Breast epithelium (tissue), 4 donors: ENCODE measurements at regions not wholly inside any gene's neighbourhood (a gene's known extent, or its start where the extent isn't known, plus 50 kb on each side); places are given as distances from the start of the nearest gene placed in this dataset.

ENCODE experiments used
- DNase-seq, 2 donors: peaks; one replicate each; pipeline ENCODE4 v3.0.0-alpha.2; 2019; ENCODE audit warnings: low spot score in 2 of 2
- H3K27ac ChIP-seq, 2 donors: fragments of 200-600 bp; sonication (generic) in 1 of 2; one replicate each; pipeline ENCODE4 v1.5.1; 2016 to 2019; ENCODE audit warnings: mild to moderate bottlenecking in 1 of 2
- H3K27me3 ChIP-seq, 2 donors: fragments of 200-600 bp; sonication (generic) in 1 of 2; one replicate each; pipeline versions ENCODE4 v1.5.1 to v1.6.0; 2017 to 2019; ENCODE audit warnings: control low read depth in 1 of 2, mild to moderate bottlenecking in 1 of 2
- H3K36me3 ChIP-seq: fragments of 200-600 bp; one replicate; pipeline ENCODE4 v1.5.1; 2019
- H3K4me1 ChIP-seq, 2 donors: fragments of 200-600 bp; sonication (generic); one replicate each; pipeline ENCODE4 v1.5.1; 2016 to 2019; ENCODE audit warnings: control low read depth in 1 of 2
- H3K4me3 ChIP-seq, 3 donors: fragments of 200-600 bp; sonication (generic); 1 replicate in 2 of 3; 2 replicates in 1 of 3; pipeline ENCODE4 v1.5.1; 2016 to 2019; ENCODE audit warnings: mild to moderate bottlenecking in 3 of 3, moderate library complexity in 2 of 3
- H3K9me3 ChIP-seq, 2 donors: fragments of 200-600 bp; sonication (generic) in 1 of 2; one replicate each; pipeline ENCODE4 v1.5.1; 2016 to 2019; ENCODE audit warnings: control low read depth in 1 of 2
- POLR2A ChIP-seq: fragments of 450-650 bp; IDR thresholded peaks from one replicate; pipeline ENCODE4 v1.6.1; 2016; ENCODE audit warnings: antibody characterized with exemption, mild to moderate bottlenecking, moderate library complexity
- POLR2AphosphoS5 ChIP-seq, 3 donors: sonication (generic); formaldehyde crosslinking; IDR thresholded peaks; one replicate each; pipeline ENCODE4 v1.6.1; 2017; ENCODE audit warnings: antibody characterized with exemption in 3 of 3
- intact Hi-C: fragments of 100-400 bp; cut with DNase I; formaldehyde crosslinking; loops from one replicate; pipeline ENCODE4 v1.15.1; 2023; ENCODE audit warnings: low total_unique reads
- TF ChIP-seq, protein P1 (sequence below), 3 donors: fragments of 450-650 bp; IDR thresholded peaks; one replicate each; pipeline ENCODE4 v1.5.1; 2016 to 2017; ENCODE audit warnings: antibody characterized with exemption in 3 of 3, mild to moderate bottlenecking in 3 of 3, moderate library complexity in 3 of 3

DNA sequence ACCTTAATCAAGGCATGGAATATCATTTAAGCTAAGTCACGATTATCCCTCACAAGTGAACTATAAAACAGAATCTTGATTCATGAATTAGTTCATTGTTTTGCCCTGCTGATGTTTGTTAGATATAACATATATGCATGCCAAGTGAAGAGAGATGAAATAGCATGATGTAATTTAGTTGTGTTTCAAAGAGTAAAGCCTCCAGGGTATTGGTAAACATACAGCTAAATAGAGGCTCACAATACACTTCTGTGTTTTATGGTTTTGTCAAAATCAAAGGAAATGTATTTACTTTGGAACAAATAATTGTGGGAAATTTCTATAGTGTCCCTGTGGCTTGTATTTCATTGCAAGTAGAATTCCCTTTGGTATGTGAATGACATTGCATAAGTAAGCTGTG lies 69.0 kb upstream of the LEF1 start:
- Histone ChIP-seq H3K9me3 (no peaks in the 10 kb centered on the region), H3K27ac (no peak overlapping the region), H3K36me3 (no peaks in the 10 kb centered on the region), H3K27me3 (no peaks in the 10 kb centered on the region), H3K4me1 (no peaks in the 10 kb centered on the region), H3K4me3 (no peak overlapping the region)
- intact Hi-C loops = no loop called here
- DNase-seq = no peak
- TF ChIP-seq POLR2AphosphoS5 (IDR thresholded peaks at IDR 0.05) = no peak
- no peak for TF ChIP-seq POLR2A
- TF ChIP-seq, protein P1, sequence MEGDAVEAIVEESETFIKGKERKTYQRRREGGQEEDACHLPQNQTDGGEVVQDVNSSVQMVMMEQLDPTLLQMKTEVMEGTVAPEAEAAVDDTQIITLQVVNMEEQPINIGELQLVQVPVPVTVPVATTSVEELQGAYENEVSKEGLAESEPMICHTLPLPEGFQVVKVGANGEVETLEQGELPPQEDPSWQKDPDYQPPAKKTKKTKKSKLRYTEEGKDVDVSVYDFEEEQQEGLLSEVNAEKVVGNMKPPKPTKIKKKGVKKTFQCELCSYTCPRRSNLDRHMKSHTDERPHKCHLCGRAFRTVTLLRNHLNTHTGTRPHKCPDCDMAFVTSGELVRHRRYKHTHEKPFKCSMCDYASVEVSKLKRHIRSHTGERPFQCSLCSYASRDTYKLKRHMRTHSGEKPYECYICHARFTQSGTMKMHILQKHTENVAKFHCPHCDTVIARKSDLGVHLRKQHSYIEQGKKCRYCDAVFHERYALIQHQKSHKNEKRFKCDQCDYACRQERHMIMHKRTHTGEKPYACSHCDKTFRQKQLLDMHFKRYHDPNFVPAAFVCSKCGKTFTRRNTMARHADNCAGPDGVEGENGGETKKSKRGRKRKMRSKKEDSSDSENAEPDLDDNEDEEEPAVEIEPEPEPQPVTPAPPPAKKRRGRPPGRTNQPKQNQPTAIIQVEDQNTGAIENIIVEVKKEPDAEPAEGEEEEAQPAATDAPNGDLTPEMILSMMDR (IDR thresholded peaks at IDR 0.05) = no peak

DNA sequence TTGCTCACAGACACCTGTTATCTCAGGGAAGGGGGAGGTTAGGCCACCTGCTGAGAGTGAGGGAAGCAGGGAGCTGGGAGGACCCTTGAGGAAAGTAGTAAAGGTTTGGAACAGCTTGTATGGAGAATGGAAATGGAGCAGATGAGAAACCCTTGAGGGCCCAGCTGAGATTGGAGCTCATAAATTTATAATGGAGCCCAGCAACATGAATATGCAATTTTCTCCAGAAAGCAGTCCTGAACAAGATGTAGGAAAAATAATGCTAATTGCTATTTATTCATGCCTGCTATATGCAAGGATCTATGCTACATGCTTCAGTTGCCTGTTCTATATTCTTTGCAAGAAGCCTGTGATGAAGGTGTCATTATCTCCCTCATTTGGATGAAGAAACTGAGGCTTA lies 67.5 kb upstream of the LEF1 start:
- peaks cover 0 to 5% of the 10 kb centered on the region in 2 donors for H3K9me3 ChIP-seq
- TF ChIP-seq POLR2AphosphoS5 (IDR thresholded peaks at IDR 0.05) = no peak
- TF ChIP-seq POLR2A = no peak
- TF ChIP-seq, protein P1 (IDR thresholded peaks at IDR 0.05) = no peak
- DNase-seq = no peak
- H3K27ac ChIP-seq = no peak overlapping the region
- intact Hi-C loops = no loop called here
- H3K36me3 ChIP-seq = no peaks in the 10 kb centered on the region
- H3K4me1 ChIP-seq = no peaks in the 10 kb centered on the region
- no peaks in the 10 kb centered on the region for H3K27me3 ChIP-seq
- H3K4me3 ChIP-seq = no peak overlapping the region

GRCh38 chr4:108227923-108228322 lies 59.2 kb upstream of the LEF1 start:
- H3K27me3 ChIP-seq = no peaks in the 10 kb centered on the region
- intact Hi-C loops = no loop called here
- TF ChIP-seq POLR2AphosphoS5 (IDR thresholded peaks at IDR 0.05) (no peak), POLR2A (no peak)
- TF ChIP-seq, protein P1 (IDR thresholded peaks at IDR 0.05) = no peak
- no peaks in the 10 kb centered on the region for H3K36me3 ChIP-seq
- no peak overlapping the region for H3K27ac ChIP-seq
- no peak for DNase-seq
- no peaks in the 10 kb centered on the region for H3K4me1 ChIP-seq
- H3K4me3 ChIP-seq = no peak overlapping the region
- peaks cover 0 to 5% of the 10 kb centered on the region in 2 donors for H3K9me3 ChIP-seq

DNA sequence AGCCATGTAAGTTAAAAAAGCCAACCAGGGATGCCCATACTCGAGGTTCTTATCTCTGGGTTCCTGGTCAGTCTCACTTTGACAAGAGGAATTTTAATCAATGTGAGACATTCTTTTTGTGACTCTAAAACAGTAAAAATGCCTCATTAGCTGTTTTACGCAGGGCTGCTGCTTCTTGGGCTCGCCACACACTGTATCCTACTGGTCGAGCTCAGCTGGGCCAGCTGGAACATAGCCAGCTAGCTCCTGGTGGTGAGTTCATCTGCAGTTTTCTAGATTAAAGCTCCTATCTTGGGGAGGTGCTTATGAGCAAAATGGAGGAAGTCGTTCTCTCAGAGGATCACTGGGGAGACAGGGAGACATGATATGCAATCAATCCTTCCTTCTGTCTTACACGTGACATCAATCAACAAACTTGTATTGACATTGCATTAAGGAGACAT lies 55.9 kb upstream of the LEF1 start:
- no peaks in the 10 kb centered on the region for H3K36me3 ChIP-seq
- intact Hi-C loops = no loop called here
- no peak overlapping the region for H3K27ac ChIP-seq
- no peaks in the 10 kb centered on the region for H3K9me3 ChIP-seq
- no peak for TF ChIP-seq POLR2A
- H3K27me3 ChIP-seq = no peaks in the 10 kb centered on the region
- H3K4me1 ChIP-seq = no peaks in the 10 kb centered on the region
- no peak overlapping the region for H3K4me3 ChIP-seq
- no peak for DNase-seq

- Histone ChIP-seq H3K4me3 (no peak overlapping the region), H3K4me1 (no peaks in the 10 kb centered on the region), H3K36me3 (no peaks in the 10 kb centered on the region), H3K27ac (no peak overlapping the region), H3K27me3 (no peaks in the 10 kb centered on the region), H3K9me3 (no peaks in the 10 kb centered on the region)
- DNase-seq = no peak
- intact Hi-C loops = no loop called here
- TF ChIP-seq, protein P1 (IDR thresholded peaks at IDR 0.05) = no peak
- TF ChIP-seq POLR2AphosphoS5 (IDR thresholded peaks at IDR 0.05) (no peak), POLR2A (no peak)
Observed at GRCh38 chr4:108223313-108223712, 54.6 kb upstream of the LEF1 start.

GRCh38 chr4:108219998-108220397 lies 51.3 kb upstream of the LEF1 start:
- Histone ChIP-seq H3K36me3 (no peaks in the 10 kb centered on the region), H3K4me1 (no peaks in the 10 kb centered on the region), H3K4me3 (no peak overlapping the region), H3K27me3 (no peaks in the 10 kb centered on the region), H3K27ac (no peak overlapping the region), H3K9me3 (no peaks in the 10 kb centered on the region)
- no peak for TF ChIP-seq POLR2A
- TF ChIP-seq POLR2AphosphoS5 (IDR thresholded peaks at IDR 0.05) = no peak
- intact Hi-C loops = no loop called here
- no peak for DNase-seq
